Suprapubic skin (tissue), 4 donors: ENCODE measurements at regions not wholly inside any gene's neighbourhood (a gene's known extent, or its start where the extent isn't known, plus 50 kb on each side); places are given as distances from the start of the nearest gene placed in this dataset.

Experiments used
- CTCF ChIP-seq, 2 donors: fragments of 200-600 bp in 1 of 2; fragments of 450-650 bp in 1 of 2; sonication (generic) in 1 of 2; IDR thresholded peaks; one replicate each; pipeline ENCODE4 v1.5.1; 2016 to 2019; ENCODE audit warnings: antibody characterized with exemption in 2 of 2, mild to moderate bottlenecking in 1 of 2, moderate library complexity in 1 of 2
- EP300 ChIP-seq: sonication (generic); formaldehyde crosslinking; IDR thresholded peaks from one replicate; pipeline ENCODE4 v1.6.1; 2017; ENCODE audit warnings: antibody characterized with exemption
- POLR2AphosphoS5 ChIP-seq, 3 donors: sonication (generic); formaldehyde crosslinking; IDR thresholded peaks; one replicate each; pipeline ENCODE4 v1.6.1; 2017; ENCODE audit warnings: antibody characterized with exemption in 3 of 3

- TF ChIP-seq CTCF (IDR thresholded peaks at IDR 0.05) (no peak), POLR2AphosphoS5 (IDR thresholded peaks at IDR 0.05) (no peak), EP300 (no peak)
Measured at GRCh38 chr9:118330191-118330986, 626.2 kb downstream of the TLR4 start.
